ENCODE measurements at regions not wholly inside any gene's neighbourhood (a gene's known extent, or its start where the extent isn't known, plus 50 kb on each side); places are given as distances from the start of the nearest gene placed in this dataset.

DNA sequence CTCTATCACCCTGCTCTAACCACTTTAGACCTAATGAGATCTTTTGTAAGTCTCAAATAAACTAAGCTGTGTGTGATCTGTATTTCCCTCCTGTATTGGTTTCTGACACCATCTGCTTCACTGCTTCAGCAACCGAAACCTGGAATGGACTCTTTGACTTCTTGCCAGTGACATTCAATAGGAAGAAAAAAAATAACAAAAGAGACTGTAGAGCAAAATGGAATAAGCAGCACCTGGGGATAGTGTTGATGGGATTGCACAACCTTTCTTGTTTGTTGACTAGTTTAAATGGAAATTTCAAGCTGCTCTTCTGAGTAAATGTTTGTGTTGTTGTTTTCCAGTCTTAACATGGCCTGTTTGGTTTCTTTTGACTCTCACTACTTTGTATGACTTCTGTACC, 888.6 kb upstream of the SEL1L start:
- no peak for TF ChIP-seq POLR2A (IDR thresholded peaks at IDR 0.05; ENCODE audit: low read depth, low read length)
- DNase-seq (ENCODE audit: insufficient read length, low spot score) (no peak), FAIRE-seq (no peak)

DNA sequence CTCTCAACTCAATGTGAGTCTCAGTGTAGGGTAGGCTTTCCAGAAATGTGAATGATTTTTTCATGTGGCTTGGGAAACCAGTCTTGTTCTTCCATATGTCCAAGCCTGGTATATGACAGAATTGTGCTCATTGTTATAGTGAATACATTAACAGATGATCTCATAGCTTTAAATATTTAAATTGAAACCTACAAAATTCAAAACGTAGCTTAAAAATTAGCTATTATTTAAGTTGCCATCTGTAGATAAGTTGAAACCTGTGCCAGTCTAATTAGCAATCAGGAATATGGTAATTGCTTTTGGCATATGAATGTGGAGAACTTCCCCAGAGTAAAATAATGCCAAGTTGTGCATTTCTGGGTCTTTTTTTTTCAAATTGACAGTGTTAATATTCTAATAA, 891.6 kb upstream of the SEL1L start:
- DNase-seq (ENCODE audit: insufficient read length, low spot score) = no peak
- no peak for TF ChIP-seq POLR2A (IDR thresholded peaks at IDR 0.05; ENCODE audit: low read depth, low read length)
- no peak for FAIRE-seq

DNA sequence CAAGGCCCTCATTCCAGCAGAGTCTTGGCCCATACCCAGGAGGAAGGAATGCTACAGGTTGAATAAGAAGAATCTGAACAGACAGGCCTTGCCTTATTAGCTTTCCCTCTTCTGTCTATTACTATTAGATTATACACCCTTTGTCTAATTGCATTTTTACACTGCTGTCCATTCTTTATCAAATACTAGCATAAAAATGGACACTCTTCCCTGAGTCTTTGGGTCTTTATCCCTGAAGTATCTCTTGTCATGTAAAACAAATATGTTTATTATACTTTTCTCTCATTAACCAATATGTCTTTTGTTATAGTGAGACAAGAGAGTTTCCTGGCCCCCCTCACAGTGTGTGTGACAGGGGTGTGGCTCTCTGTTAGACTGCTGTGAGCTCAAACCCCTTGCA, 897.4 kb upstream of the SEL1L start:
- DNase-seq (ENCODE audit: insufficient read length, low spot score) (no peak), FAIRE-seq (no peak)
- TF ChIP-seq POLR2A (IDR thresholded peaks at IDR 0.05; ENCODE audit: low read depth, low read length) = no peak

DNA sequence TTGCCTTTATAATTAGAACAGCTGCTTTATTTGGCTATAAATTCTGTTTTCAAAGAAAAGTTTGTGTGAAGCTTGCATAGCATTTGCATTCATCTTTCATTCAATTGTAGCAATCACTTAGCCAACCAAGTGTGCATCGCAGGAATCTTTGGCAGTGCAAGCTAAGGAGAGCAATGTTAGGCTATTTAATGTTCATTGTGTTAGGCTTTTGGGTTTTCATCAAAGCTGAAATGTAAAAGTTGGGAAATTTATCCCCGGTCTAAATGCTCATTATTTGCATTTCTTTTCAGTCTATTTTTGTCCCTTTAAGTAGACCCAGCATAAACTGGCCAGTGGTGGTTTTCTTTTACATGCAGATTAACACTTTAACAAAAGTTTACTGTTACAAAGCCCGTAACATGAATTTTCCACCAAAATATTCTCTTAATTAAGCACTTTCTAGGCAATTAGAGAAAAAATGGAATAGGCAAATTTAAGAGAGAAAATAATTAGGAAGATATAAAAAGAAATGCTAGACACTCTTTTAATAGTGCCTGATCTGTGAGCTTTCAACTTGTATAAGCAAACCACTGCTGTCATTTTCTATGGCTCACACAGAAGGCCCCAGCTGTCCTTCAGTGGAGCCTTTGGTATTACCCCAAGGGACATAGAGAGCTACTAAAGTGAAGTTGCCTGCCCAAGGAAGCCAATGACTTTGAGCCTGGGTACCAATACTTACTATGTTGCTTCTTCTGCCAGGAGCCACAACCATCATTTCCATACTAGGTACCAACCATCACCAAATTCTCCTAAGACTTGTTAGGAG, 898.9 kb upstream of the SEL1L start:
- no peak for TF ChIP-seq POLR2A (IDR thresholded peaks at IDR 0.05; ENCODE audit: low read depth, low read length)
- no peak for DNase-seq (ENCODE audit: insufficient read length, low spot score)
- FAIRE-seq = no peak

DNA sequence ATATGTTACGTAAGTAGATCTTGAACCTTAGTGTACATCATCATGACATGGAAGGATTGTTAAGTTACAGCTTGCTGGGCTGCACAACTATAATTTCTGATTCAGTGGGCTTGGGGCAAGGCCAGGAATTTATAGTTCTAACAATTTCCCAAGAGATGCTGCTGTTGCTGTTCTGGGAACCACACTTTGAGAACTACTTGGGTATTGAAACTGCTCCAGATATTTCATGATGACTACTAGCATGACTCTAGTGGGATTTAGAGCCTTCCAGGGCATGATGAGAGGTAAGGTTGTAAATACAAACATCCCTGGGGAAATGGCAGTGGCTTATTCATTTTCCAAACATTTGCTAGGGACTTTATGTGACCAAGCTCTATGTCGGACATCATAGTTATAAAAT, 904.8 kb upstream of the SEL1L start:
- no peak for FAIRE-seq
- TF ChIP-seq POLR2A (IDR thresholded peaks at IDR 0.05; ENCODE audit: low read depth, low read length) = no peak

DNA sequence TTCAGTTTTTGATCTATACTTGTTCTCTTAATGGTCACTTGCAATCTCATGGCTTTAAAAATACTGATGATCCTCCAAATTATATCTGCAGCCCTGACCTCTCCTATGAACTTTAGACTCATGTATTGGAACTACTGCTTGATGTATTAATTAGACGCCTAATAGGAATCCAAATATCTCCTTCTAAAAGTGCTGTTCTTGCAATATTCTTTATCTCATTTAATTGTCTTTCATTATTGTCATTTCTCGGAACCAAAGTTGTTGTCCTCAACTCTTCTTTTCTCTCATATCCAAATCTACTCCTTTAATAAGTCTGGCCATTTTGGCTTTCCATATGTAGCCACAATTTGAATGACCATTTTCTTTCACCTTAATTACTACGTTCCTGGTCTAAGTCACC, 907.6 kb upstream of the SEL1L start:
- DNase-seq (ENCODE audit: insufficient read length, low spot score) = no peak
- no peak for FAIRE-seq
- TF ChIP-seq POLR2A (IDR thresholded peaks at IDR 0.05; ENCODE audit: low read depth, low read length) = no peak

More for the DNA sequence above, 904.8 kb upstream of the SEL1L start:
- no peak for DNase-seq (ENCODE audit: insufficient read length, low spot score)

DNA sequence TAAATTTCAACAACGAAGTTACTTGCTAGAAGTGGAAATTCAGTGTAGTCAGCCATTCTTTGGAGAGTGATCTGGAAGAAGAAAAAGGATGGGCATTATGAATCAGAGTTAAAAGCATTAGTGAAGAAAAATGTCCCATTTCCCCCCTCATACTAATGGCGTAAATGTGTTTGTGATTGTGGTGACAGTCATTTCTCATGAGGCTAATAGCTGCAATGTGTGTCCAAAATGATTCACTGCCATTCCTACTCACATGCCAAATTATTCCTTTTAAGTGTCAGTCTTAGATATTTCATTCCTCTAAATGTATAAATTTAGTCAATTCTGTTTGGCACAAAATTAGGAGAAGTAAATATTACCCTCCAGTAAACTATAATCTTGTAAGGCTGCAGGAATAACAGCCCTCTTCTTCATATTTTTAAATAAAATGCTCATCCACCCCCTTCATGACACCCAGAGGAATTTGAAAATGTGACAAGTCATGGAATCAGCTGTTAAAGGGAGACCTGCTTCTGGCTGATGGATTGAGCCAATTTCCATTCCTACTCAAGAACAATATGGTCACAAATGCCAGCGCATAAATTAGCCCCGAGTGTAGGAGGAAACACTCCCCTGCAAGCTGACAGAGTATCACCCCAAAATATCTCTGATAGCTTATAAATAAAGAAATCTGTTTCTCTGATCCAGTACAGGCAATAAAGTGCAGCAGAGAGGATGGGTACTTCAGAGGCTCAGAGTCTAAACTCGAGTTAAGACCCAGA, 912.3 kb upstream of the SEL1L start:
- TF ChIP-seq POLR2A (IDR thresholded peaks at IDR 0.05; ENCODE audit: low read depth, low read length) = no peak
- no peak for DNase-seq (ENCODE audit: insufficient read length, low spot score)
- FAIRE-seq = no peak

DNA sequence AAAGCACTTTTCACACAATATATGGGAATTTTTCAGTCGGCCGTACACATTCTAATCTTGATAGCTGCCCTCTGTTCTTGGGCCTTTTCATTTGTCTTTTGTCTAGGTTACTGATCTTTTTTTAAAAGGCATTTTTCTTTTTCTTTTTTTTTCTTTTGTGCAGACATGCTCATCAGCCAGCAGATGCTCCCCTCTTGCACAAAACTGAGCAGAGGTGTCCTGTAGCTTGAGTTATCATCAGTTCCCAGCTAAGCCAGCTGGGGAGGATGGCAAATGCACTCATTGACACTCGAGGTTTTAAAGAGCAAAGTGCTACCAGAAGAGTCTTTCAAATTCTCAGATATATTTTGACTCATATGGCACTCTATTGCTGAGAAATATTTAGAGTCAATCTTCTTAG, 913.9 kb upstream of the SEL1L start:
- DNase-seq (ENCODE audit: insufficient read length, low spot score) = no peak
- FAIRE-seq = no peak
- no peak for TF ChIP-seq POLR2A (IDR thresholded peaks at IDR 0.05; ENCODE audit: low read depth, low read length)

DNA sequence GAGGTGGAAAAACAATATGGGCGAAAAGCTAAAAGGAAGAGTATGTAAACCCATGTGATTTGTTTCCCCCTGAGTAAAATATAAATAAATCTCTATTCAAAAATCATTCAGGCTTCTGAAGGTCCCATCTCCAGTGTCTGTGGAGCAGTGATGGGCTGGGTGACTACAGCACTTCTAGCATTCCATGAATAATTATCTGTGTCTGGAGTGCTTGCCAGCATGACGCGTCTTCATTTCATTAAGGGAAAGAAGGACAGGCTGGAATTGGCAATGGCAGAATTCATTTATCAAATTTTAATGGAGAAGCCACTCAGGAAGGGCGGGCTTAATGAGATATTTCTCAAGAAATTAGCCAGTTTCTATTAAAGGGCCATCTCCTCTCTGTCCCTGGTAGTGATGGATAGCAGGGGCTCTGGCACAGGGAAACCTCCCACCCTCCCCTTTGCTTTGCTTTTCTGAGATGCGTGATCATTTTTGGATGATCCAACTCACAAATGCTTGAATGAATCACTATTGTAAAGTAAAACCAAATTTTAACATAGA, 916.3 kb upstream of the SEL1L start:
- FAIRE-seq = no peak
- no peak for TF ChIP-seq POLR2A (IDR thresholded peaks at IDR 0.05; ENCODE audit: low read depth, low read length)
- DNase-seq (ENCODE audit: insufficient read length, low spot score) = no peak

DNA sequence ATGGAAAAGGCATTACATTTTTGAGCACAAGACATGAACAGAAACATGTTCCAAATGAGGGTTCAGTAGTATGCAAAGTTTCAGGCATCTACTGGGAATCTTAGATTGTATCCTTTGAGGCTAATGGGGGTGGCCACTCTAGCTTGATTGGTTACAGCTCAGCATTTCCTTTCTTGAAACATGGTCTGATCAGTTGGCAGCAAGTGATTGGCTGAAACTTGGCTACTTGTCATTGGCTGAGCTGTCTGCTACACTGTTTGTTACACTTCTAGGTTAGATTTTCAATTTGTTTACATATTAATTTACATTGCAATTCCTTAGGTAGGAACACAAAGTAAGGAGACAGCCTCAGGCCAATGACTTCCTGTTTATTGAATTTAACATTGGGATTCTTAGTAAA, 918.0 kb upstream of the SEL1L start:
- no peak for DNase-seq (ENCODE audit: insufficient read length, low spot score)
- TF ChIP-seq POLR2A (IDR thresholded peaks at IDR 0.05; ENCODE audit: low read depth, low read length) = no peak
- FAIRE-seq = no peak

DNA sequence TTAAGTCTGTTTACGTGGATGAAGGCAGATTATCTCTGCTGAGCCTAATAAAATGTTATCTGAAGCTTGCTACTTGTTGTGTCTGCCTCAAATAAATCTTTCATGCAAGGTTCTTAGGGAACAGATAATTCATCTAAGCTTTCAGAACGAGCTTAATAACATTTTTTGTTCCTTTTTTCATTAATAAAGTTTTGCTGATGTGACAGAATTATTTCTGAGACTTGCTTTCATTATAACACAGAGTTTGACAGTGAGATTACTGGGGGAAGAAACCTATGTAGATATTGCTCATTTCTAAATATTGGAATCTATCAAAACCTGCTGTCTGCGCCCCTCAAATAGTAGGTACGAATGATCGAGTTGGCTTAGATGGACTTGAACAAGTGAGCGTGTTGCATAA, 948.7 kb upstream of the SEL1L start:
- TF ChIP-seq POLR2A (IDR thresholded peaks at IDR 0.05; ENCODE audit: low read depth, low read length) = no peak
- FAIRE-seq (no peak), DNase-seq (ENCODE audit: insufficient read length, low spot score) (no peak)

DNA sequence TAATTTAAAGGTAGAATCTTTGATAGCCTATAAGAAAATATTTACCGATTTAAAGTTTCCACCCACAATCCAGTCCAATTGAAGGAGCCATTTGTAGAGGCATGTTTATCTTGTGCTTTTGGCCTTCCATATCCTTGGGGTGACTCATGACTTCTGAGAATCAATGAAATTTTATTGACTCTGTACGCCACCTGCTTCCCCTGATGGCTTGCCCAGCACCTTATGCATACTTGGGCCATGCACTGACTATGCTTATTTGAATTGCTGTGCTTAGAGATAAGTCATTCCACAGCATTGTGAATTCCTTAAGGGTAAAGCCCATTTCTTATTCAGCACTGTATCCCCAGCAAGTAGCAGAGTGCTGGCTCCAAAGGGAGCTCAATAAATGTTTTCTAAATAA, 954.8 kb upstream of the SEL1L start:
- FAIRE-seq = no peak
- TF ChIP-seq POLR2A (IDR thresholded peaks at IDR 0.05; ENCODE audit: low read depth, low read length) = no peak
- DNase-seq (ENCODE audit: insufficient read length, low spot score) = no peak

DNA sequence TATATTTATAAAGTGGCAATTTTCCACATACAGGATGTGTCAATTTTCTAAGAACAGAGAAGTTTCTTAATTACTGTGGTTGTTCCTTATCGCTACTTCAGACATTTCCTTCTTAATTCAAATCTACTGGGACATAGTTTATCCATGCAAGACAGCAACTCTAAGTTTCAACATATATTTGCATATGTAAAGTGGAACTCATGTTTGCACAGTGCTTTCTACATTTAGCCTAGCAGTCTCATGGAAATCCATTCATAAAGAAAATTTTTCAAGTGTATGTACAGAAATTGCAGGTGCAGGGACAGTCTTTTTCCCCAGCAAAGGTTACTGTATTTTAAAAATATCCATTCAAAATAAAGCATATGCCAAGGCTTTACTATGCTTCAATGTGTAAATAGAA, 956.7 kb upstream of the SEL1L start:
- FAIRE-seq = no peak
- DNase-seq (ENCODE audit: insufficient read length, low spot score) = no peak
- TF ChIP-seq POLR2A (IDR thresholded peaks at IDR 0.05; ENCODE audit: low read depth, low read length) = no peak

DNA sequence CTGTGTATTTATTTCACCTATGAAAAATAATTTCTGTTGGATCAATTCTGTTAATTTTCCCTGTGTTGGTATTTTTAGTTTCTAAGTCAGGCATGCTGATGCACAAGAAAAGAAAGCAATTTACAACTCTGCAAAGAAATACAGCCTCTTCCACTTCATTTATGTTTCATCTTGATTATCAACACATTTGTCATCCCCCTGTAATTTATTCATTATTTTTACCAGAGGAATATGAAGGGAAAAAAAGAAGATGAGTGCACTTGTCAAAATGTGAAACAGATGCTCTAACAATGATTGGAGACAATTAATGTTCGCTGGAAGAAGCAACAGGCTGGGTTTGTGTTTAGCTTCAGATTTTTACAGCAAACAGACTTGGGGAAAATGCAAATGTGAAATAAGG, 958.5 kb upstream of the SEL1L start:
- no peak for TF ChIP-seq POLR2A (IDR thresholded peaks at IDR 0.05; ENCODE audit: low read depth, low read length)
- DNase-seq (ENCODE audit: insufficient read length, low spot score) (no peak), FAIRE-seq (no peak)

DNA sequence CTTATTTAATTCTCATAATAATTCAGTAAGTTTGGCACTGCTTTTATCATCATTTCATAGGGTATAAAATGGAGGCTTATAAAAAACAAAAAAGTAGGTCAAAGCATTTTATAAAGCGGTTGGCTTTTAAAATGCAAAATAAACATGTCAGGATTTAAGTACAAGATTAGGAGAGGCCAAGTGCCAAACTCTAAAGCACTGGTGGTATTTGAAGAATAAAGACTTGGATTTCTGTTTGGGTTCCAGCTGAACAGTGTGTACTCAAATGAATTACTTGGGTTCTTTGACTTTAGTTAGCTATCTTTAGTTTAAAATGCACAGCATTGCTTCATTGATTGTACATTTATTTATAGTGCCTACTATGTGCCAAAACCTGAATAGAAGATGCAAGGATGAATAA, 966.6 kb upstream of the SEL1L start:
- DNase-seq (ENCODE audit: insufficient read length, low spot score) = no peak
- FAIRE-seq = no peak
- no peak for TF ChIP-seq POLR2A (IDR thresholded peaks at IDR 0.05; ENCODE audit: low read depth, low read length)

All from H54 (cell line).